Keratinocyte (primary cell): ENCODE measurements at regions not wholly inside any gene's neighbourhood (a gene's known extent, or its start where the extent isn't known, plus 50 kb on each side); places are given as distances from the start of the nearest gene placed in this dataset.

Experiments
- DNase-seq: peaks from one replicate; pipeline ENCODE4 v3.0.0-alpha.2; 2011; ENCODE audit warnings: low read depth, missing footprints, low spot score
- FAIRE-seq: peaks from 2 replicates; lab custom pipeline; 2011; peaks lifted over from hg19 to GRCh38; lab: Jason Lieb, UNC
- H2AFZ ChIP-seq: 2 replicates; pipeline ENCODE4 v1.6.0; 2012; ENCODE audit warnings: low read length, control low read depth, inconsistent platforms; ENCODE audit not compliant: control insufficient read depth
- H3K27ac ChIP-seq: 2 replicates; pipeline ENCODE4 v1.5.1; 2011; ENCODE audit warnings: low read length; ENCODE audit not compliant: control insufficient read depth, insufficient read depth
- H3K27me3 ChIP-seq: 3 replicates; pipeline ENCODE4 v1.6.0; 2011; ENCODE audit warnings: low read length; ENCODE audit not compliant: control insufficient read depth, insufficient read depth; ENCODE audit errors: extremely low read depth
- H3K36me3 ChIP-seq, 2 experiments: 2 replicates in 1 of 2; 3 replicates in 1 of 2; pipeline ENCODE4 v1.5.1; 2011; ENCODE audit warnings: low read length in 2 of 2, mild to moderate bottlenecking in 1 of 2; ENCODE audit not compliant: control insufficient read depth in 2 of 2, insufficient read depth in 2 of 2; ENCODE audit errors: extremely low read depth in 1 of 2
- H3K4me1 ChIP-seq: 3 replicates; pipeline ENCODE4 v1.5.1; 2011; ENCODE audit warnings: low read length; ENCODE audit not compliant: control insufficient read depth, insufficient read depth; ENCODE audit errors: extremely low read depth
- H3K4me2 ChIP-seq: 3 replicates; pipeline ENCODE4 v1.6.0; 2011; ENCODE audit warnings: low read depth, low read length; ENCODE audit not compliant: control insufficient read depth, insufficient read depth; ENCODE audit errors: extremely low read depth
- H3K4me3 ChIP-seq, 3 experiments: fragments of 200-600 bp in 1 of 3; sonication (generic) in 1 of 3; 2 replicates in 2 of 3; 3 replicates in 1 of 3; pipeline ENCODE4 v1.5.1; 2011 to 2016; ENCODE audit warnings: low read length in 3 of 3, mild to moderate bottlenecking in 3 of 3, control low read depth in 2 of 3, inconsistent platforms in 1 of 3, low read depth in 1 of 3, mixed read lengths in 1 of 3, mixed run types in 1 of 3, moderate library complexity in 1 of 3; ENCODE audit not compliant: control insufficient read depth in 2 of 3, insufficient read depth in 2 of 3; ENCODE audit errors: extremely low read depth in 1 of 3
- H3K79me2 ChIP-seq: 2 replicates; pipeline ENCODE4 v1.6.0; 2012; ENCODE audit warnings: low read length; ENCODE audit not compliant: control insufficient read depth, insufficient read depth
- H3K9ac ChIP-seq: 3 replicates; pipeline ENCODE4 v1.6.0; 2011; ENCODE audit warnings: low read length; ENCODE audit not compliant: control insufficient read depth, insufficient read depth; ENCODE audit errors: extremely low read depth
- H3K9me1 ChIP-seq: 3 replicates; pipeline ENCODE4 v1.6.0; 2011; ENCODE audit warnings: low read length; ENCODE audit not compliant: control insufficient read depth, insufficient read depth; ENCODE audit errors: extremely low read depth
- H3K9me3 ChIP-seq: 2 replicates; pipeline ENCODE4 v1.5.1; 2012; ENCODE audit warnings: low read depth, low read length; ENCODE audit not compliant: control insufficient read depth
- H4K20me1 ChIP-seq: 3 replicates; pipeline ENCODE4 v1.6.0; 2011; ENCODE audit warnings: low read length; ENCODE audit not compliant: control insufficient read depth, insufficient read depth; ENCODE audit errors: extremely low read depth
- EZH2 ChIP-seq: IDR thresholded peaks from one replicate; pipeline ENCODE4 v1.6.1; 2012; ENCODE audit warnings: inconsistent platforms, mild to moderate bottlenecking, low read length, moderate library complexity
- dilution Hi-C: fragments of 300-500 bp; cut with MboI; formaldehyde crosslinking; loops from one replicate; pipeline ENCODE4 v1.7.0; 2020; ENCODE audit warnings: low sequenced_read_pairs; ENCODE audit not compliant: extremely low pct_ligation_motif_present
- TF ChIP-seq, protein P1 (sequence below), 3 experiments: IDR thresholded peaks in 1 of 3; conservative IDR thresholded peaks in 1 of 3; optimal IDR thresholded peaks in 1 of 3; 2 replicates in 2 of 3; 3 replicates in 1 of 3; pipeline versions ENCODE3 to v1.5.1; 2011; ENCODE audit warnings: low read length in 3 of 3, mild to moderate bottlenecking in 3 of 3, moderate library complexity in 2 of 3, control low read depth in 1 of 3, inconsistent platforms in 1 of 3; ENCODE audit not compliant: insufficient read depth in 2 of 3; ENCODE audit errors: extremely low read depth in 1 of 3

DNA sequence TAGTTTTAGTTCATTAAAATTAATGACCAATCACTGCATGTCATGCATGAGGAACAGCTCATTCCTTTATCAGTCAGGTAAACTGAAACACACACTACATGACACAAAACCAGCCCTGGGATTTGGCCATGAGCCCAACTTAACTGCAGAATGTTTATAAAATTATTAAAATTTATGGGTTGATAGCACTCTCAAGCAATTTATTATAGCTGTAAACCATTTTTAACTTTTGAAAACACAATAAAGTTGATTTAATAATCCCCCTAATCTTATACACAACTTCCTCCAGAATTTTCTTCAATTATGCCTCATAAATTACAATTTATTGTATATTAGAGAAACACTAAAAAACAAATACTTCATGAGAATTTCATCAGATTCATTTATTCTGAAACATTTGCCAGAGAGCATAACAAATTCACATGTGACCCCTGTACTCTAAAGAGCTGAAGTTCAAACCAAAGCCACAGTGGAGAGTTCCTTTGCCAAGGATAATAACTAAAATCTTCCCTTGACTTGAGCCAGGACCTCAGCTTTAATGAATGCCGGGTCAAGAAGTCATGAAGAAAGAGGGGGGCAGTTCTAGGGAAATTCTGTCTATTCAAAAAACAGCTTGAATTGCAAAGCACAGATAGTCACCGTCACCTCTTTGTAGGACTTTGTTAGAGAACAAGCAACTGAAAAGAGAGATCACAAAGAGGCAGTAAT is 763.7 kb upstream of the GRAMD2B start:
- no peak overlapping the region for H3K4me3 ChIP-seq
- H4K20me1 ChIP-seq, result no peaks in the 10 kb centered on the region
- H3K79me2 ChIP-seq, result no peaks in the 10 kb centered on the region
- DNase-seq (no peak), FAIRE-seq (no peak)
- no peak overlapping the region for H3K27ac ChIP-seq
- no peaks in the 10 kb centered on the region for H3K27me3 ChIP-seq
- no peaks in the 10 kb centered on the region for H3K36me3 ChIP-seq
- no peaks in the 10 kb centered on the region for H3K9me1 ChIP-seq
- TF ChIP-seq EZH2, result no peak
- H3K9ac ChIP-seq, result no peak overlapping the region
- H3K4me1 ChIP-seq, result no peaks in the 10 kb centered on the region
- dilution Hi-C loops, result no loop called here
- H3K9me3 ChIP-seq, result no peaks in the 10 kb centered on the region
- no peak overlapping the region for H2AFZ ChIP-seq
- H3K4me2 ChIP-seq, result no peak overlapping the region

DNA sequence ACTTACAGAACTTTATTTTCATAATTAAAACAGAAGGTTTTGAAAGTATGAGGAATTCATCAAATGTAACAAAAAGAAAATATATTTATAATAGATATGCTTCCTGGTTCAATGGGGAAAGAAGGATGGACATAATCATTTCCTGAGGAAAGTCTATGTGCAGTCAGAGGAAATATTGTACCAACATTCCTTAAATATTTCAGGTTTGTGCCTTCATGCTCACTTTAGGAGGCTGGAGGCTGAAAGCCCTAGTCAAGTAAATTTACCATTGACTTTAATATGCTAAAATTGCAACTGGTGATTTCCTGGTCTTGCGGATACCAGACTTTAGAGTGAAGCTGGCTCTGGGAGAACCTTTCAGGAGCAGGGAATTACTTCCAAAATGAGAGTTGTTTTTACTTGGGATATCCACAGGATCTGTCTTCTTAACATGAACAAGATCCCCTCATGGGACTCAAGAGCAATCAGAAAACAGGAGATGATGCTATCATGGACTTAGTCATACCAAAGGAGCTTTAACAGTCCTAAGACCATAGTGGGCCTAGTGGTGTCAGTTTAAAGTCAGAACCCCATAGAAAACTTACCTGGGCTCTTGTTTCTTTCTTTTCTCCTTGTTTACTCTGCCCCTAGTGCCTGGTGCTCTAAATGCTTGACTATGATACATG is 762.8 kb upstream of the GRAMD2B start:
- TF ChIP-seq, protein P1, sequence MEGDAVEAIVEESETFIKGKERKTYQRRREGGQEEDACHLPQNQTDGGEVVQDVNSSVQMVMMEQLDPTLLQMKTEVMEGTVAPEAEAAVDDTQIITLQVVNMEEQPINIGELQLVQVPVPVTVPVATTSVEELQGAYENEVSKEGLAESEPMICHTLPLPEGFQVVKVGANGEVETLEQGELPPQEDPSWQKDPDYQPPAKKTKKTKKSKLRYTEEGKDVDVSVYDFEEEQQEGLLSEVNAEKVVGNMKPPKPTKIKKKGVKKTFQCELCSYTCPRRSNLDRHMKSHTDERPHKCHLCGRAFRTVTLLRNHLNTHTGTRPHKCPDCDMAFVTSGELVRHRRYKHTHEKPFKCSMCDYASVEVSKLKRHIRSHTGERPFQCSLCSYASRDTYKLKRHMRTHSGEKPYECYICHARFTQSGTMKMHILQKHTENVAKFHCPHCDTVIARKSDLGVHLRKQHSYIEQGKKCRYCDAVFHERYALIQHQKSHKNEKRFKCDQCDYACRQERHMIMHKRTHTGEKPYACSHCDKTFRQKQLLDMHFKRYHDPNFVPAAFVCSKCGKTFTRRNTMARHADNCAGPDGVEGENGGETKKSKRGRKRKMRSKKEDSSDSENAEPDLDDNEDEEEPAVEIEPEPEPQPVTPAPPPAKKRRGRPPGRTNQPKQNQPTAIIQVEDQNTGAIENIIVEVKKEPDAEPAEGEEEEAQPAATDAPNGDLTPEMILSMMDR (optimal IDR thresholded peaks at IDR 0.05 in 1 of 3, IDR thresholded peaks at IDR 0.05 in 1 of 3, conservative IDR thresholded peaks at IDR 0.05 in 1 of 3; ENCODE audit: extremely low read depth in 1 of 3, insufficient read depth in 2 of 3, low read length in 3 of 3), result no peak
- no peak for TF ChIP-seq EZH2
- Histone ChIP-seq H3K79me2 (no peaks in the 10 kb centered on the region), H3K9me3 (no peaks in the 10 kb centered on the region), H3K9ac (no peak overlapping the region), H3K4me1 (no peaks in the 10 kb centered on the region), H3K36me3 (no peaks in the 10 kb centered on the region), H2AFZ (no peak overlapping the region), H3K4me3 (no peak overlapping the region), H3K27ac (no peak overlapping the region), H3K4me2 (no peak overlapping the region), H3K9me1 (no peaks in the 10 kb centered on the region), H3K27me3 (no peaks in the 10 kb centered on the region), H4K20me1 (no peaks in the 10 kb centered on the region)
- FAIRE-seq (no peak), DNase-seq (no peak)
- dilution Hi-C loops, result no loop called here
